ENCODE measurements at regions not wholly inside any gene's neighbourhood (a gene's known extent, or its start where the extent isn't known, plus 50 kb on each side); places are given as distances from the start of the nearest gene placed in this dataset.

DNA sequence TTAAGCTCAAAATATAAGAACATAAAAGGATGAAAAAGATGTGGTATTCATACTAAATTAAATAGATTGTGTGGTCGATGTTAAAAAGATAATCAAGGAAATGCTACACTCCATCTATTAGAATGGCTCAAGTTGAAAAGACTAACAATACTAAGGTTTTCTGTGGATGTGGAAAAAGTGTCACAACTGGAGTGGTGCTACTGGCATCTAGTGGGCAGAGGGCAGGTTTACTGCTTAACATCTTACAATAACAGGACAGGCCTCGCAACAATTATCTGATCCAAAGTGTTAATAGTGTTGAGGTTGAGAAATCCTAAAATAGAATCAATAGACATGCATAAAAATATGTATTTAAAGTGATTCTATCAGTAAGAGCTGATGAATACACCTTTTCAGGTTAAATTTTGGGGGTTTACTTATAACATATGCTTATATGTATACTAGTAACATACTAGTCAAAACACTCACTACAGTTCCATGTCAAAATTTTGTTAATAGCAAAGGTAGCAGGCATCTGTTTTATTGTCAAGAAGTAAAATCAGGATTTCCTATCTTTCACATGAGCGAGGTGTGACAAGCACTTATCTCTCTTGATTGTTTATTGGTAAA, 91.5 kb upstream of the TMEFF2 start:
- H3K27ac ChIP-seq, result no peak overlapping the region

GRCh38 chr2:192283450-192283849, 88.7 kb upstream of the TMEFF2 start:
- in situ Hi-C loops (cut with MboI; ENCODE audit: low pct_unique_long_range_greater_than_20kb in 2 of 9, low sequenced_read_pairs in 9 of 9, unreplicated experiment in 9 of 9), result loop anchor here in 1 of 9 experiments (25.0 kb wide), 2 partner anchors 471 to 721 kb away; no protein-coding TSS in a partner anchor
- no peak overlapping the region for H3K27ac ChIP-seq
- ATAC-seq (replicated peaks in 6 of 8), result no peak
- WGBS, 10 experiments, result 67 to 100% (median 100%) methylated on average over 1 of the region's 1 CpG; no CpG with 5 or more reads in 3 of the 10 experiments
- peaks cover 0 to 12% of the 10 kb centered on the region in 2 donors for H3K4me1 ChIP-seq (replicated peaks in 1 of 2)
- no peak overlapping the region for H3K4me3 ChIP-seq

More for the DNA sequence above, 91.5 kb upstream of the TMEFF2 start:
- Histone ChIP-seq H3K4me1 (replicated peaks in 1 of 2) (peaks cover 3 to 21% of the 10 kb centered on the region in 2 donors), H3K4me3 (no peak overlapping the region)
- peak in 4 of 8 experiments; percentile 44 to 77 (median 62) for ATAC-seq (replicated peaks in 6 of 8)
- in situ Hi-C loops (cut with MboI; ENCODE audit: low pct_unique_long_range_greater_than_20kb in 2 of 9, low sequenced_read_pairs in 9 of 9, unreplicated experiment in 9 of 9), result loop anchor here in 1 of 9 experiments (25.0 kb wide), 2 partner anchors 474 to 724 kb away; no protein-coding TSS in a partner anchor
- 33 to 100% (median 67%) methylated on average over 1 to 3 of the region's 3 CpGs; no CpG with 5 or more reads in 1 of the 10 experiments for WGBS, 10 experiments

- ATAC-seq (replicated peaks in 6 of 8), result no peak
- Histone ChIP-seq H3K4me3 (no peak overlapping the region), H3K27ac (no peak overlapping the region), H3K4me1 (replicated peaks in 1 of 2) (peaks cover 0 to 13% of the 10 kb centered on the region in 2 donors)
- in situ Hi-C loops (cut with MboI; ENCODE audit: low pct_unique_long_range_greater_than_20kb in 2 of 9, low sequenced_read_pairs in 9 of 9, unreplicated experiment in 9 of 9), result loop anchor here in 1 of 9 experiments (25.0 kb wide), 2 partner anchors 466 to 716 kb away; no protein-coding TSS in a partner anchor
Observed at GRCh38 chr2:192278701-192279100, 84.0 kb upstream of the TMEFF2 start.

- Histone ChIP-seq H3K27ac (no peak overlapping the region), H3K4me1 (replicated peaks in 1 of 2) (peaks cover 0 to 13% of the 10 kb centered on the region in 2 donors), H3K4me3 (no peak overlapping the region)
- 50 to 100% (median 100%) methylated on average over 1 to 3 of the region's 3 CpGs; no CpG with 5 or more reads in 2 of the 10 experiments for WGBS, 10 experiments
- peak in 1 of 8 experiments; percentile 36 for ATAC-seq (replicated peaks in 6 of 8)
- in situ Hi-C loops (cut with MboI; ENCODE audit: low pct_unique_long_range_greater_than_20kb in 2 of 9, low sequenced_read_pairs in 9 of 9, unreplicated experiment in 9 of 9), result loop anchor here in 1 of 9 experiments (25.0 kb wide), 2 partner anchors 465 to 715 kb away; no protein-coding TSS in a partner anchor
Observed at GRCh38 chr2:192277494-192278109, 82.9 kb upstream of the TMEFF2 start.

DNA sequence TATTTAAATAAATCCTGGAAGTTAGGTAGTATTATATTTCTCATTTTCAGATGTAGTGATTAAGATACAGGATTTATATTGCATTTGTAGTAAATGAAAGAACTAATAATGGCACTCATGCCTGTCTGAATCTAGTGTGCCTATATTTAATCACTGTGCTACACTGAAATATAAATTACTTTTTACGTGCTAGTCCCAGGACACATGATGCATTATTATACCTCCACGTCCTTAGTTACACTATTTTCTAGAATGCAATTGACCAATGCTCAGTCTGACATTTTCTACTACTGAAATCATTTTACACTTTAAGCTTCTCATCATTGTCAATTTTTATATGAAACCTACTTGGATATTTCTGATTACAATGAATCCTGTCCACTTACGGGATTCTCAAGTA, 80.9 kb upstream of the TMEFF2 start:
- in situ Hi-C loops (cut with MboI; ENCODE audit: low pct_unique_long_range_greater_than_20kb in 2 of 9, low sequenced_read_pairs in 9 of 9, unreplicated experiment in 9 of 9), result loop anchor here in 1 of 9 experiments (25.0 kb wide), 2 partner anchors 463 to 713 kb away; no protein-coding TSS in a partner anchor
- no peak overlapping the region for H3K27ac ChIP-seq
- H3K4me1 ChIP-seq (replicated peaks in 1 of 2), result peaks cover 0 to 13% of the 10 kb centered on the region in 2 donors
- 44 to 88% (median 56%) methylated on average over 1 to 3 of the region's 3 CpGs for WGBS, 10 experiments
- no peak overlapping the region for H3K4me3 ChIP-seq
- peak in 4 of 8 experiments; percentile 36 to 80 (median 72) for ATAC-seq (replicated peaks in 6 of 8)

DNA sequence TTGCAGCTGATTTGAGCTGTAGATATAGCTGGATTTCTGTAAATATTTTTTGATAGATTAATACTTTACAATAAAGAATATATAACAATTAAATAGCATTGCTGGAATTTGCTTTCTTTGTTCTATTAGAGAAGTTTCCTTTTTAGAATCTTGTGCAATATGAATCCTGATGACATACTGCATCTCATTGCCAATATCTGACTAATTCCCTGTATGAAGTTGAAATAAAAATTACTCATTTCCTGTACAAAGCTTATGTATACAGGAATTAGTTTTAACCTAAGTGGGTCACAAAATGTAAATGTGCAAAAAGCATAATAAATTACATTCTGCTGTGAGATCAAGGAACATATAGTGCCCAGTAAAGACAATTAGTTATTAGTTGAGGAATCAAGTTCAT, 72.8 kb upstream of the TMEFF2 start:
- no peak overlapping the region for H3K27ac ChIP-seq
- H3K4me3 ChIP-seq, result no peak overlapping the region
- ATAC-seq (replicated peaks in 6 of 8), result peak in 2 of 8 experiments; percentile 16 to 50
- in situ Hi-C loops (cut with MboI; ENCODE audit: low pct_unique_long_range_greater_than_20kb in 2 of 9, low sequenced_read_pairs in 9 of 9, unreplicated experiment in 9 of 9), result no loop called here
- H3K4me1 ChIP-seq (replicated peaks in 1 of 2), result no peaks in the 10 kb centered on the region

DNA sequence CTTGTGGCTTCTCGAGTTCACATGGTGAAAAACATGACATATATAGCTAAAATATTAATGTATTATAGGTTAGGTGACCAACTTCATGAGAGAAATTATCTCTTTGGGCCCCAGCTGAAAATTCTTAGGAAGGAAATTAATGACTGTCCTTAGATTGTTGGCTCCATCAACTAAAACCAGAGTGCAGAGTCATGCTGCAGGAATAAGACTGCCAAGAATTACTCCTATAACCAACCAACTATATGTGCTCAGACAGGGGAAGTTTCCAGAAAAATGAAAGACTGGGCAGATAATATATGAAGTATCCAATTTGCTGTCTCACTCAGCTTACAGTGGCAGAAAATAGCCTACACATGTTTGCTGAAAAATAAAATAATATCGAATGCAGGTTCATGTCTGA, 71.0 kb upstream of the TMEFF2 start:
- no peak overlapping the region for H3K27ac ChIP-seq
- 0 to 100% (median 65%) methylated on average over 1 to 2 of the region's 2 CpGs; no CpG with 5 or more reads in 1 of the 10 experiments for WGBS, 10 experiments
- no peak for ATAC-seq (replicated peaks in 6 of 8)
- in situ Hi-C loops (cut with MboI; ENCODE audit: low pct_unique_long_range_greater_than_20kb in 2 of 9, low sequenced_read_pairs in 9 of 9, unreplicated experiment in 9 of 9), result no loop called here
- no peak overlapping the region for H3K4me3 ChIP-seq
- no peaks in the 10 kb centered on the region for H3K4me1 ChIP-seq (replicated peaks in 1 of 2)

DNA sequence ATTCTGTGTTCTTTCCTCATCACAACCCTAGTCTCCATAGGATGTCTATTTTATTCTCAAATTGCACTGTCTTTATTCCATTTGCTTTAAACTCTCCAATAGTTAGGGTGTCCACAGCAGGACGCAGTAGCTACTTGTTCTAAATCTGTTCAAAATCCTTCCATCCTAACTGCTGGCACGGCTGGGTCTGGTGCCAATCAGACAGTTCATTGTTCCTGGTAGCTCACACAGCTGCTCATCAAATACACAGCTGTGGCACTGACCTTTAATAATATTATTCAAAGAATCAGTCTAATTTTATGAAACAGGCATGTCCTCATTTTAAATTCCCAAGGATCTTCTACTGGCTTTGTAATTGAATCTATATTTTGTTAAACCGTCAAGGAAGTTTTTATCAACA, 59.7 kb upstream of the TMEFF2 start:
- in situ Hi-C loops (cut with MboI; ENCODE audit: low pct_unique_long_range_greater_than_20kb in 2 of 9, low sequenced_read_pairs in 9 of 9, unreplicated experiment in 9 of 9), result no loop called here
- ATAC-seq (replicated peaks in 6 of 8), result no peak
- Histone ChIP-seq H3K4me3 (no peak overlapping the region), H3K4me1 (replicated peaks in 1 of 2) (no peaks in the 10 kb centered on the region), H3K27ac (no peak overlapping the region)
- 7 to 100% (median 87%) methylated on average over 1 to 3 of the region's 3 CpGs; no CpG with 5 or more reads in 1 of the 10 experiments for WGBS, 10 experiments

GRCh38 chr2:192253692-192254091, 59.0 kb upstream of the TMEFF2 start:
- no peak overlapping the region for H3K4me3 ChIP-seq
- H3K27ac ChIP-seq, result no peak overlapping the region
- no peak for ATAC-seq (replicated peaks in 6 of 8)
- WGBS, 10 experiments, result 3 to 88% (median 76%) methylated on average over 2 to 4 of the region's 4 CpGs
- in situ Hi-C loops (cut with MboI; ENCODE audit: low pct_unique_long_range_greater_than_20kb in 2 of 9, low sequenced_read_pairs in 9 of 9, unreplicated experiment in 9 of 9), result no loop called here
- no peaks in the 10 kb centered on the region for H3K4me1 ChIP-seq (replicated peaks in 1 of 2)

DNA sequence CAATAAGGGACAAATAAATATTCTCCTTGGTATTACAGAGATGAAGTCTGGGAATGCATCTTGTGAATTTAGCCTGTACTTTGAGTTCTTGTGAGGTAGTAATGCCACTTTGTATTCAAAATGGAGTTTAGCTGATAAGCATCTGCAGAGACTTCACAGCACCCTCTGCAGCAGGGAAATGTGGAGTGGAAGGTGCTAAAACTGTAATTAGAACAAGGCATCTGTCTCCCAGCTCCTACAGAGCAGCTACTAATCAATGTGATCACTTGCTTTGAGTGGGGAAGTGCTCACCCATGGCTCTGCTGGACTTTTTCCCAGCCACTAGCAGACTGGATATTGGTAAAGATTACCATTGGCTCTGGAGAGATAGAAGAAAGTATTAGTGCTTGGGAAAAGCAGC, 56.2 kb upstream of the TMEFF2 start:
- Histone ChIP-seq H3K4me3 (no peak overlapping the region), H3K27ac (no peak overlapping the region), H3K4me1 (replicated peaks in 1 of 2) (no peaks in the 10 kb centered on the region)
- in situ Hi-C loops (cut with MboI; ENCODE audit: low pct_unique_long_range_greater_than_20kb in 2 of 9, low sequenced_read_pairs in 9 of 9, unreplicated experiment in 9 of 9), result no loop called here
- no peak for ATAC-seq (replicated peaks in 6 of 8)

DNA sequence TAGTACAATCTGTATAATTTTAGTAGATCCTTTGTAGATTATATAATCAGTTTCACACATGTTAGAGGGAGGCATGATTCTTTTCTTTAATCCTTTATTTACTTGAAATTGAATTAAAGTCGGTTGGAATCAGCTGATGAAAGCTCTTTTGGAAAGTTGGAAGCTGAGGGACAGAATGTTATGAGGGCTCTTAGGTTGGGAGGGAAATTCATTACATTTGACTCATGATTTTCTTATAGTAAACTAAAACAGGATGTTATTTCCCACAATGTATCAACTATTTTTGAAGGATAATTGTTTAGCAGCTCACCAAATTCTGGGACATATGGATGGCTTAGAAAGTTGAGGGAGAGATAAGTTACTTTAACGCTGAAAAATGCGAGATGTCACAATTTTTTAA, 52.7 kb upstream of the TMEFF2 start:
- in situ Hi-C loops (cut with MboI; ENCODE audit: low pct_unique_long_range_greater_than_20kb in 2 of 9, low sequenced_read_pairs in 9 of 9, unreplicated experiment in 9 of 9), result no loop called here
- WGBS, 10 experiments, result 61 to 94% (median 84%) methylated on average over 1 to 3 of the region's 3 CpGs
- no peak for ATAC-seq (replicated peaks in 6 of 8)
- no peak overlapping the region for H3K27ac ChIP-seq
- no peaks in the 10 kb centered on the region for H3K4me1 ChIP-seq (replicated peaks in 1 of 2)
- no peak overlapping the region for H3K4me3 ChIP-seq

- 0 to 100% (median 85%) methylated on average over 1 to 3 of the region's 3 CpGs for WGBS, 10 experiments
- no peak overlapping the region for H3K27ac ChIP-seq
- no peak overlapping the region for H3K4me3 ChIP-seq
- no peaks in the 10 kb centered on the region for H3K4me1 ChIP-seq (replicated peaks in 1 of 2)
- in situ Hi-C loops (cut with MboI; ENCODE audit: low pct_unique_long_range_greater_than_20kb in 2 of 9, low sequenced_read_pairs in 9 of 9, unreplicated experiment in 9 of 9), result no loop called here
- no peak for ATAC-seq (replicated peaks in 6 of 8)
Observed at GRCh38 chr2:192246297-192246696, 51.6 kb upstream of the TMEFF2 start.

DNA sequence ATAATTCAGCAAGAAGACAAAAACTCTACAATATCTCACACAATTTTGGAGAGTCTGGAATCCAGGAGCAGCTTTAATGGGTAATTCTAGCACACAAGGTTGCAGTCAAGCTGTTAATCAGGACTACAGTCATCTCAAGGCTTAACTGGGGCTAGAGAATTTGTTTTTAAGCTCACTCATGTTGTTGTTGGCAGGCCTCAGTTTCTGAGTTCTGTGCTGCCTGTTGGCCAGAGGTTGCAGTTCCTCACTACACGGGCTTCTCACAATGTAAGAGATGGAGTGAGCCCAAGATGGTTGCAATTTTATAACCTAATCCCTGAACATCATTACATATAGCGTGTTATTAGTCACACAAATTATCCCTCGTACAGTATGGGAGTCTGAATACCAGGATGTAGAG, 50.6 kb upstream of the TMEFF2 start:
- in situ Hi-C loops (cut with MboI; ENCODE audit: low pct_unique_long_range_greater_than_20kb in 2 of 9, low sequenced_read_pairs in 9 of 9, unreplicated experiment in 9 of 9), result no loop called here
- 14 to 100% (median 88%) methylated on average over 1 to 3 of the region's 3 CpGs for WGBS, 10 experiments

More for the DNA sequence above, 50.6 kb upstream of the TMEFF2 start:
- H3K4me1 ChIP-seq (replicated peaks in 1 of 2), result no peaks in the 10 kb centered on the region
- no peak overlapping the region for H3K27ac ChIP-seq
- ATAC-seq (replicated peaks in 6 of 8), result no peak
- no peak overlapping the region for H3K4me3 ChIP-seq

All from motor neuron (in vitro differentiated cells).